B cell (primary cell): ENCODE measurements at regions not wholly inside any gene's neighbourhood (a gene's known extent, or its start where the extent isn't known, plus 50 kb on each side); places are given as distances from the start of the nearest gene placed in this dataset.

Experiments used
- ATAC-seq: fragments of 200-7000 bp; cut with Tn5 transposase; one replicate; pipeline ENCODE4 v1.10.0; 2021; ENCODE audit warnings: low read depth, mild to moderate bottlenecking, moderate number of reproducible peaks, moderate library complexity
- CTCF ChIA-PET: fragments of 350-600 bp; sonication (Branson Sonifier 250); formaldehyde crosslinking; loops from one replicate; lab custom pipeline; 2021; ENCODE audit warnings: antibody characterized with exemption, inconsistent platforms; lab: Charles Lee
- POLR2A ChIA-PET: fragments of 350-600 bp; sonication (Branson Sonifier 250); formaldehyde crosslinking; loops from one replicate; lab custom pipeline; 2021; ENCODE audit warnings: antibody characterized with exemption; lab: Charles Lee
- DNase-seq: peaks from one replicate; pipeline ENCODE4 v3.0.0; 2013
- H2AFZ ChIP-seq: 2 replicates; pipeline ENCODE4 v1.6.1; 2012; ENCODE audit warnings: mild to moderate bottlenecking, low read depth, low read length; ENCODE audit not compliant: insufficient read depth, poor library complexity, severe bottlenecking
- H3K27ac ChIP-seq, 2 donors: 1 replicate in 1 of 2; 2 replicates in 1 of 2; pipeline ENCODE4 v1.5.1; 2012 to 2013; ENCODE audit warnings: low read length in 2 of 2, mild to moderate bottlenecking in 2 of 2, moderate library complexity in 1 of 2
- H3K27me3 ChIP-seq, 4 experiments: fragments of 200-600 bp in 1 of 4; sonication (generic) in 1 of 4; replicated peaks in 1 of 4; 1 replicate in 2 of 4; 2 replicates in 2 of 4; pipeline versions ENCODE4 v1.6.1 to v1.7.0; 2013 to 2016; ENCODE audit warnings: low read length in 3 of 4, mild to moderate bottlenecking in 2 of 4, mixed read lengths in 1 of 4, moderate library complexity in 1 of 4; ENCODE audit not compliant: insufficient read depth in 4 of 4, control insufficient read depth in 3 of 4; ENCODE audit errors: control extremely low read depth in 1 of 4
- H3K36me3 ChIP-seq, 2 experiments: replicated peaks in 1 of 2; 1 replicate in 1 of 2; 2 replicates in 1 of 2; pipeline versions ENCODE4 v1.6.1 to v1.7.1; 2013; ENCODE audit warnings: low read length in 1 of 2; ENCODE audit not compliant: insufficient read depth in 2 of 2, control insufficient read depth in 1 of 2; ENCODE audit errors: control extremely low read depth in 1 of 2, extremely low read depth in 1 of 2
- H3K4me1 ChIP-seq, 2 donors: fragments of 200-600 bp in 1 of 2; sonication (generic) in 1 of 2; 1 replicate in 1 of 2; 2 replicates in 1 of 2; pipeline versions ENCODE4 v1.5.1 to v1.6.1; 2013 to 2017; ENCODE audit warnings: low read length in 2 of 2; ENCODE audit not compliant: control insufficient read depth in 2 of 2, insufficient read depth in 2 of 2
- H3K4me2 ChIP-seq: replicated peaks from 2 replicates; pipeline ENCODE3; 2012; ENCODE audit warnings: mild to moderate bottlenecking, low read depth, low read length; ENCODE audit not compliant: poor library complexity, severe bottlenecking
- H3K4me3 ChIP-seq, 5 experiments: fragments of 200-600 bp in 1 of 5; sonication (generic) in 1 of 5; 1 replicate in 3 of 5; 2 replicates in 2 of 5; pipeline versions ENCODE4 v1.5.1 to v1.7.0; 2011 to 2016; ENCODE audit warnings: low read length in 4 of 5, mild to moderate bottlenecking in 4 of 5, low read depth in 2 of 5, control low read depth in 1 of 5, moderate library complexity in 1 of 5; ENCODE audit not compliant: insufficient read depth in 1 of 5; ENCODE audit errors: control extremely low read depth in 1 of 5, extremely low read depth in 1 of 5
- H3K79me2 ChIP-seq: fragments of 200-600 bp; sonication (generic); one replicate; pipeline ENCODE4 v1.6.0; 2016; ENCODE audit warnings: low read length; ENCODE audit not compliant: control insufficient read depth, insufficient read depth
- H3K9ac ChIP-seq: fragments of 200-600 bp; sonication (generic); 2 replicates; pipeline ENCODE4 v1.6.1; 2017; ENCODE audit warnings: mild to moderate bottlenecking, low read length, moderate library complexity
- H3K9me3 ChIP-seq, 3 donors: one replicate each; pipeline versions ENCODE4 v1.6.1 to v1.7.1; 2013; ENCODE audit warnings: low read length in 2 of 3; ENCODE audit not compliant: control insufficient read depth in 2 of 3, insufficient read depth in 1 of 3; ENCODE audit errors: control extremely low read depth in 1 of 3
- H4K20me1 ChIP-seq: 2 replicates; pipeline ENCODE4 v1.6.0; 2012; ENCODE audit warnings: mild to moderate bottlenecking, low read length; ENCODE audit not compliant: insufficient read depth, control insufficient read depth, poor library complexity, severe bottlenecking
- H3K27ac Mint-ChIP-seq: one replicate; pipeline ENCODE4 v1.8.0; 2021; ENCODE audit warnings: mixed read lengths
- H3K27me3 Mint-ChIP-seq: one replicate; pipeline ENCODE4 v1.8.0; 2021; ENCODE audit warnings: mixed read lengths
- H3K4me1 Mint-ChIP-seq: one replicate; pipeline ENCODE4 v1.8.0; 2021; ENCODE audit warnings: mixed read lengths
- H3K4me3 Mint-ChIP-seq: one replicate; pipeline ENCODE4 v1.8.0; 2021; ENCODE audit warnings: mixed read lengths
- H3K9me3 Mint-ChIP-seq: one replicate; pipeline ENCODE4 v1.8.0; 2022; ENCODE audit warnings: mixed read lengths; ENCODE audit not compliant: insufficient read depth
- CTCF ChIP-seq: fragments of 200-600 bp; IDR thresholded peaks from one replicate; pipeline ENCODE4 v1.8.0; 2022; ENCODE audit warnings: antibody characterized with exemption, mild to moderate bottlenecking
- EZH2 ChIP-seq: IDR thresholded peaks from 2 replicates; pipeline ENCODE4 v1.6.1; 2012; ENCODE audit warnings: borderline replicate concordance, low read depth, mild to moderate bottlenecking, moderate library complexity, low read length; ENCODE audit not compliant: insufficient read depth, poor library complexity, severe bottlenecking
- WGBS: methylation state at CpG from one replicate; pipeline ENCODE4 v1.1.5; 2013; ENCODE audit warnings: missing lambda C conversion rate; ENCODE audit not compliant: insufficient coverage; 5-methylcytosine and 5-hydroxymethylcytosine counted together
- intact Hi-C: fragments of 100-400 bp; cut with micrococcal nuclease; formaldehyde crosslinking; loops from one replicate; pipeline ENCODE4 v1.10.0; 2022

- no peak overlapping the region for H3K4me3 ChIP-seq
- ChIA-PET POLR2A (no interaction called here), CTCF (no interaction called here)
- Mint-ChIP-seq H3K9me3 (no peaks in the 10 kb centered on the region), H3K27ac (no peak overlapping the region), H3K4me1 (peaks cover 13% of the 10 kb centered on the region), H3K4me3 (no peak overlapping the region), H3K27me3 (no peaks in the 10 kb centered on the region)
- DNase-seq (no peak), ATAC-seq (no peak)
- H3K4me1 ChIP-seq, result peaks cover 0 to 5% of the 10 kb centered on the region in 2 donors
- no peak overlapping the region for H3K9ac ChIP-seq
- H3K36me3 ChIP-seq, result no peaks in the 10 kb centered on the region
- no peaks in the 10 kb centered on the region for H4K20me1 ChIP-seq
- no peak overlapping the region for H2AFZ ChIP-seq
- no peak overlapping the region for H3K27ac ChIP-seq
- no peak overlapping the region for H3K4me2 ChIP-seq
- TF ChIP-seq EZH2 (no peak), CTCF (no peak)
- no peaks in the 10 kb centered on the region for H3K9me3 ChIP-seq
- H3K27me3 ChIP-seq, result no peaks in the 10 kb centered on the region
- H3K79me2 ChIP-seq, result no peaks in the 10 kb centered on the region
- intact Hi-C loops, result no loop called here
Observed at GRCh38 chr2:181243319-181243718, 213.9 kb upstream of the ITGA4 start.

- intact Hi-C loops, result no loop called here
- no peak for DNase-seq
- TF ChIP-seq CTCF (no peak), EZH2 (no peak)
- Histone ChIP-seq H3K9me3 (no peaks in the 10 kb centered on the region), H3K4me2 (no peak overlapping the region), H3K4me3 (no peak overlapping the region), H3K27me3 (no peaks in the 10 kb centered on the region), H2AFZ (no peak overlapping the region), H3K27ac (no peak overlapping the region), H3K36me3 (no peaks in the 10 kb centered on the region), H3K9ac (no peak overlapping the region), H3K4me1 (no peaks in the 10 kb centered on the region), H3K79me2 (no peaks in the 10 kb centered on the region), H4K20me1 (no peaks in the 10 kb centered on the region)
- Mint-ChIP-seq H3K27me3 (no peaks in the 10 kb centered on the region), H3K9me3 (no peaks in the 10 kb centered on the region), H3K4me3 (no peak overlapping the region), H3K4me1 (no peaks in the 10 kb centered on the region), H3K27ac (no peak overlapping the region)
- ATAC-seq, result no peak
- CTCF ChIA-PET, result no interaction called here
- WGBS, result no CpG with 5 or more reads among the region's 1 CpG
- POLR2A ChIA-PET, result no interaction called here
Observed at GRCh38 chr2:181250691-181251090, 206.5 kb upstream of the ITGA4 start.
